GM19328 (cell line): ENCODE measurements at regions not wholly inside any gene's neighbourhood (a gene's known extent, or its start where the extent isn't known, plus 50 kb on each side); places are given as distances from the start of the nearest gene placed in this dataset.
A peak's percentile ranks its signal among the peaks of the same experiment; 100 is the strongest.
"Not testable (repeated sequence)": the region's sequence is repeated elsewhere in the genome, so short reads cannot be mapped to it uniquely, and the experiment has no call there.

Experiments used
- ATAC-seq: cut with Tn5 transposase; IDR thresholded peaks from one replicate; pipeline ENCODE4 v1.9.1; 2021; ENCODE audit warnings: mild to moderate bottlenecking, moderate library complexity; ENCODE audit not compliant: unreplicated experiment

GRCh38 chr3:34046154-34046553 lies 247.7 kb downstream of the PDCD6IP start:
- no peak for ATAC-seq

- ATAC-seq: no peak
These were observed 255.2 kb downstream of the PDCD6IP start for GRCh38 chr3:34053626-34054025.

GRCh38 chr3:34056181-34056910 lies 257.9 kb downstream of the PDCD6IP start:
- ATAC-seq: peak; percentile 29

GRCh38 chr3:34056951-34057390 lies 258.5 kb downstream of the PDCD6IP start:
- peak; percentile 80 for ATAC-seq

- not testable (repeated sequence) for ATAC-seq
These were observed 262.6 kb downstream of the PDCD6IP start for GRCh38 chr3:34060995-34061394.

DNA sequence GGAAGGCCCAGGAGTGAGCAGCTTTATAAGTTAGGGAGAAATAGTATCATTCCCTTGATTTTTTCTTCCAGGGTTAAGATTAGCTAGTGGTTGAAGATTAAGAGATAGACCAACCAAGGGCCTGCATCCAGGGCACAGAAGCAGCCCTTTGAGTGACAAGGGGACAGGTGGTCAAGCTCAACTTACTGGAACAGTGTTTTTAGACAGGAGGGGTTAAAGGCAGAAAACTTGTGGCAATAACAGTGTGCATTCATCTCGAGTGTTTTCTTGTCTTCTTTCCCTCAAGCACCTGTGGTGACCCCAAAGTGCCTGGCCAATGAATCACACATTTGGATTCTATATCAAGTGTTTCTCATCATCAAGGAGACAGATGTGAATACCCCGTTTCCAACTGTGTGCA lies 267.5 kb downstream of the PDCD6IP start:
- ATAC-seq: no peak

- no peak for ATAC-seq
These were observed 267.9 kb downstream of the PDCD6IP start for GRCh38 chr3:34066328-34066727.

GRCh38 chr3:34066999-34067398 lies 268.6 kb downstream of the PDCD6IP start:
- no peak for ATAC-seq

GRCh38 chr3:34067536-34068051 lies 269.2 kb downstream of the PDCD6IP start:
- no peak for ATAC-seq

DNA sequence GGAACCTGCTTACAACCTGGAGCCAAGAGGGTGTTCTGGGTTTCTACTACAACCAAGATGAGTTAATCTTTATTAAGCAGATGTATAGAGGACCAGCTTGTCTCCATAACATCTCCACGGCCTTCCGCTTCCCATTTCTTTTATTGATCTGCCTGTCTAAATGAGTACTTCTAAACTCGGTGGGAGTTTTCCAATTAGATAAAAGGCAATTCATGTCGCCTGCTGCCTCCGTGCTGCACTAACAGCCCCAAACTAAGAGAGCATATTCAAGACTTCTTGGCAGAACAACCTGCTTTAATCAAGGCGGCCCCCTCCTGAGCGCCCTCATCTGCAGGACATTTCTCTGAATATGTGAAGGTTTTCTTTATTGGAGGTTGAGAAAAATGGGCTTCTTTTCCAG lies 270.1 kb downstream of the PDCD6IP start:
- no peak for ATAC-seq

DNA sequence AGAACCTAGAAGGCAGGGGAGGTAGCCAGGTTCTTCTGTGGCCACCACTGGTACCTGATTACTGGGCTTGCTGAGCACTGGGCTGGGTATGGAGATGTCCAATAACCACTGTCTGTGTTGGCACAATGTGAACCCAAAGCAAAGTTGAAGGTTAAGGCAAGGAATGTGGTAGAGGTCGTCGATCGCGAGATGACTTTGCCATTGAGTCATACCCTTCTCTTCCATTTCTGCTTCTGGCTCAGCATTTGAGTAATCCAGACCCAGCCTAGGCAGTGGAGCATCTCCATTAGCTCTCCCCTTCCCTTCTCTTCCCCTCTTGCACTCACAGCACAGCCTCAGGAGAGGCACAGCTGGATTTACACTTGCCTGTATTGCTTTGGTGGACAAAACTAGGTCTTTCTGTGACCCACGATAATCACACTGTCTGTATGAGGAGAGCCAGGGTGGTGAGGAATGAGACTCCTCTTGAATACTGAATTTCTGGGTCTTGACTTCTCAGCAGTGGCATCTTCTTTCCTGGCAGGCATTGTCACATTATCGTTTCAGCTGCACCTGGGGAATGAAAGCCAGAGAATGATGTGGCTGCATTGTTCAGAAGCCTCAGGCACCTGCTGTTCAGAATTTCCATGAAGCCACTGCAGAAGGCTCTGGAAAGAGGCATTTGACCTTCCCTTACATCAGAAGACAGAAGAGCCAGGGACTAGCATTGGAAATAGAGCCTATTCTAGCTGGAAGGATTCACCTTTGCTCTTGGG lies 272.6 kb downstream of the PDCD6IP start:
- ATAC-seq: no peak

- no peak for ATAC-seq
These were observed 273.9 kb downstream of the PDCD6IP start for GRCh38 chr3:34072297-34072696.

- no peak for ATAC-seq
These were observed 274.7 kb downstream of the PDCD6IP start for GRCh38 chr3:34073111-34073510.

DNA sequence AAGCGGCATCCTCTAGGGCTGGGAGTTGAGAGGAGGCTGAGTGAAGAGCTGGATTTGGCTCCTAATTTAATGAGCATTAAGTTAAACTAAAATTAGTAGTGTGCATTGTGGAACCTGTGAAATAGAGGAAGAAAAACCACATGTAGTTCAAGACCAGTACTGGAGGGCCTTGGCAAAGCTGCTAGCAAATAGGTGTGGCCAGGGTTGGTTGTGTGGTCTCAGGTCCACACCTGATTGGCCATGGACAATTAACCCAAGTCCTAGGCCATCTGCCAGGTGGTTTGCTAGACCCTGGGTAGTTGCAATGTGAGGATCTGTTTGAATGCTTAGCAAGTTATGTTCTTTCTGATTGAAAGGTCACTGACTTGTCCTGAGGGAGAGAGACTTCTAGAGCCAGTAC lies 275.5 kb downstream of the PDCD6IP start:
- no peak for ATAC-seq

- ATAC-seq: no peak
These were observed 277.5 kb downstream of the PDCD6IP start for GRCh38 chr3:34075975-34076374.

- ATAC-seq: peak; percentile 76
These were observed 279.2 kb downstream of the PDCD6IP start for GRCh38 chr3:34077417-34078195.

- ATAC-seq: no peak
These were observed 280.0 kb downstream of the PDCD6IP start for GRCh38 chr3:34078418-34078817.

DNA sequence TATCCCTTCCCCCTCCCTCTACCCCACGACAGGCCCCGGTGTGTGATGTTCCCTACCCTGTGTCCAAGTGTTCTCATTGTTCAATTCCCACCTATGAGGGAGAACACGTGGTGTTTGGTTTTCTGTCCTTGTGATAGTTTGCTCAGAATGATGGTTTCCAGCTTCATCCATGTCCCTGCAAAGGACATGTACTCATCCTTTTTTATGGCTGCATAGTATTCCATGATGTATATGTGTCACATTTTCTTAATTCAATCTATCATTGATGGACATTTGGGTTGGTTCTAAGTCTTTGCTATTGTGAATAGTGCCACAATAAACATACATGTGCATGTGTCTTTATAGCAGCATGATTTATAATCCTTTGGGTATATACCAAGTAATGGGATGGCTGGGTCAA lies 281.4 kb downstream of the PDCD6IP start:
- ATAC-seq: not testable (repeated sequence)

DNA sequence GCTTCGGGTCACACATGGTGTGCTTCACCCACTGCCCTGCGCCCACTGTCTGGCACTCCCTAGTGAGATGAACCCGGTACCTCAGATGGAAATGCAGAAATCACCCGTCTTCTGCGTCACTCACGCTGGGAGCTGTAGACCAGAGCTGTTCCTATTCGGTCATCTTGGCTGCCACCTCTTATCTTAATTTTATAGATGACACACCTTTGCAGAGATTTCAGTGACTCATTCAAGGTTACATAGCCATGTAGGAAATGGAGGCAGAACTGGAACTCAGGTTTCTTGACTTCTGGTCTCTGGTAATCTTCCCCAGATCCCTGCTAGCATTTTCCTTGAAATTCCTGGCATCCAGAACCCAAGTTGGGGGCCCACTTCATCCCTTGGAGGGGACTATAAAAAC lies 291.9 kb downstream of the PDCD6IP start:
- not testable (repeated sequence) for ATAC-seq

DNA sequence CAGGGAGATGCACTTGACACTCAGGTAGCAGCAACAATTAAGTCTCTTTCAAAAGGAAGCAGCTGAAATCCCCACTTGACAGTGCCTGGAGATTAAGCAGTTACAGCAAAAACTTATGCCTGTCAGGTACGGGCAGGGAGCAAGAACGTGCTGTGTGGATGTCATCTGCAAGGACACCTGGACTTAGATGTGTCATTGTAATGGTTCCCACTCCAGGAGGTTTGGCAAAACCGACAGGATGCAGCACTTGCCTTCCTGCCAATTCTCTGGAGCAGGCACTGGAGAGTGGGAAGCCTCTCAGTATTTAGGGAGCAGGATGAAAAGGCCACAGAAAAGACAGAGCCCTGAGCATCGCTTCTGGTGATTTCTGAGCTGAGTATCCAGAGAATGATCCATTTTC lies 292.4 kb downstream of the PDCD6IP start:
- ATAC-seq: no peak

DNA sequence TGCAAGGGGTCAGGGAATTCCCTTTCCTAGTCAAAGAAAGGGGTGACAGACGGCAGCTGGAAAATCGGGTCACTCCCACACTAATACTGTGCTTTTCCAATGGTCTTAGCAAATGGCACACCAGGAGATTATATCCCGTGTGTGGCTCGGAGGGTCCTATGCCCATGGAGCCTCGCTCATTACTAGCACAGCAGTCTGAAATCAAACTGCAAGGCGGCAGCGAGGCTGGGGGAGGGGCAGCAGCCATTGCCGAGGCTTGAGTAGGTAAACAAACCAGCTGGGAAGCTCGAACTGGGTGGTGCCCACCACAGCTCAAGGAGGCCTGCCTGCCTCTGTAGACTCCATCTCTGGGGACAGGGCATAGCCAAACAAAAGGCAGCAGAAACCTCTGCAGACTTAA lies 295.9 kb downstream of the PDCD6IP start:
- ATAC-seq: not testable (repeated sequence)
